H9 (cell line): ENCODE measurements at regions not wholly inside any gene's neighbourhood (a gene's known extent, or its start where the extent isn't known, plus 50 kb on each side); places are given as distances from the start of the nearest gene placed in this dataset.

Experiments
- DNase-seq: peaks from one replicate; pipeline ENCODE4 v3.0.0-alpha.2; 2017
- H2AFZ ChIP-seq: one replicate; pipeline ENCODE4 v1.6.1; 2013; ENCODE audit warnings: mild to moderate bottlenecking, low read length, control low read depth, moderate library complexity
- H2AK5ac ChIP-seq: 2 replicates; pipeline ENCODE4 v1.6.1; 2013; ENCODE audit warnings: low read length, control low read depth, mixed read lengths; ENCODE audit not compliant: insufficient read length
- H2BK120ac ChIP-seq: one replicate; pipeline ENCODE4 v1.6.1; 2013; ENCODE audit warnings: low read depth, mild to moderate bottlenecking, low read length, control low read depth, inconsistent platforms; ENCODE audit not compliant: poor library complexity, severe bottlenecking
- H2BK12ac ChIP-seq: 2 replicates; pipeline ENCODE4 v1.6.1; 2013; ENCODE audit warnings: low read length, control low read depth, mixed read lengths, low read depth; ENCODE audit not compliant: insufficient read length
- H2BK15ac ChIP-seq: 2 replicates; pipeline ENCODE4 v1.6.1; 2013; ENCODE audit warnings: low read depth, low read length, control low read depth
- H2BK20ac ChIP-seq: one replicate; pipeline ENCODE4 v1.6.1; 2013; ENCODE audit warnings: low read depth, mild to moderate bottlenecking, low read length, control low read depth, inconsistent platforms; ENCODE audit not compliant: poor library complexity, severe bottlenecking
- H2BK5ac ChIP-seq: 2 replicates; pipeline ENCODE4 v1.6.1; 2013; ENCODE audit warnings: low read length, control low read depth, mixed read lengths; ENCODE audit not compliant: insufficient read length
- H3K14ac ChIP-seq: 2 replicates; pipeline ENCODE4 v1.6.1; 2013; ENCODE audit warnings: low read length, control low read depth; ENCODE audit not compliant: insufficient read depth
- H3K18ac ChIP-seq: 2 replicates; pipeline ENCODE4 v1.6.1; 2013; ENCODE audit warnings: low read depth, mild to moderate bottlenecking, mixed read lengths, low read length, control low read depth; ENCODE audit not compliant: insufficient read length
- H3K23ac ChIP-seq: 2 replicates; pipeline ENCODE4 v1.6.1; 2013; ENCODE audit warnings: low read length, control low read depth, mixed read lengths, low read depth; ENCODE audit not compliant: insufficient read length
- H3K23me2 ChIP-seq: 2 replicates; pipeline ENCODE4 v1.6.1; 2013; ENCODE audit warnings: low read depth, mild to moderate bottlenecking, mixed read lengths, low read length, control low read depth; ENCODE audit not compliant: insufficient read length, poor library complexity, severe bottlenecking
- H3K27ac ChIP-seq: 2 replicates; pipeline ENCODE4 v1.5.1; 2013; ENCODE audit warnings: low read length, control low read depth, mixed read lengths, low read depth; ENCODE audit not compliant: insufficient read length
- H3K27me3 ChIP-seq: 2 replicates; pipeline ENCODE4 v1.6.1; 2013; ENCODE audit warnings: low read length, control low read depth, inconsistent platforms; ENCODE audit not compliant: insufficient read depth
- H3K4ac ChIP-seq: 2 replicates; pipeline ENCODE4 v1.6.1; 2013; ENCODE audit warnings: low read depth, mild to moderate bottlenecking, control low read depth, inconsistent platforms, low read length, moderate library complexity
- H3K4me1 ChIP-seq: 2 replicates; pipeline ENCODE4 v1.6.1; 2013; ENCODE audit warnings: low read length, control low read depth, inconsistent platforms; ENCODE audit not compliant: insufficient read depth
- H3K4me2 ChIP-seq: 2 replicates; pipeline ENCODE4 v1.6.1; 2013; ENCODE audit warnings: low read length, control low read depth, mixed read lengths; ENCODE audit not compliant: insufficient read length, insufficient read depth
- H3K56ac ChIP-seq: 2 replicates; pipeline ENCODE4 v1.6.1; 2013; ENCODE audit warnings: low read depth, mild to moderate bottlenecking, mixed read lengths, low read length, control low read depth; ENCODE audit not compliant: insufficient read length
- H3K79me1 ChIP-seq: 2 replicates; pipeline ENCODE4 v1.6.1; 2013; ENCODE audit warnings: low read depth, mild to moderate bottlenecking, moderate library complexity, low read length, control low read depth, inconsistent platforms; ENCODE audit not compliant: insufficient read depth, poor library complexity, severe bottlenecking
- H3K79me2 ChIP-seq: 2 replicates; pipeline ENCODE4 v1.6.1; 2013; ENCODE audit warnings: low read length, control low read depth, inconsistent platforms; ENCODE audit not compliant: insufficient read depth
- H3K9ac ChIP-seq: 2 replicates; pipeline ENCODE4 v1.6.1; 2013; ENCODE audit warnings: low read length, control low read depth, mixed read lengths; ENCODE audit not compliant: insufficient read length; ENCODE audit errors: extremely low read depth
- H3K9me3 ChIP-seq: one replicate; pipeline ENCODE4 v1.6.1; 2013; ENCODE audit warnings: low read depth, low read length, inconsistent platforms; ENCODE audit not compliant: control insufficient read depth
- H3T11ph ChIP-seq: one replicate; pipeline ENCODE4 v1.6.1; 2013; ENCODE audit warnings: mild to moderate bottlenecking, low read length, control low read depth, inconsistent platforms
- H4K20me1 ChIP-seq: one replicate; pipeline ENCODE4 v1.6.1; 2013; ENCODE audit not compliant: control insufficient read depth, insufficient read length, insufficient read depth
- H4K5ac ChIP-seq: 2 replicates; pipeline ENCODE4 v1.6.1; 2013; ENCODE audit warnings: low read depth, mild to moderate bottlenecking, mixed read lengths, low read length, control low read depth; ENCODE audit not compliant: insufficient read length
- H4K8ac ChIP-seq: replicated peaks from 2 replicates; pipeline ENCODE4 v1.6.1; 2013; ENCODE audit warnings: low read length, control low read depth, mixed read lengths, low read depth; ENCODE audit not compliant: insufficient read length
- H4K91ac ChIP-seq: 2 replicates; pipeline ENCODE4 v1.6.1; 2013; ENCODE audit warnings: low read depth, mild to moderate bottlenecking, moderate library complexity, mixed read lengths, low read length, control low read depth; ENCODE audit not compliant: insufficient read length
- H3K27ac Mint-ChIP-seq, 3 experiments: 2 replicates in 2 of 3; 3 replicates in 1 of 3; pipeline ENCODE4 v1.8.0; 2020 to 2021; ENCODE audit warnings: mixed read lengths in 3 of 3, mild to moderate bottlenecking in 1 of 3, moderate library complexity in 1 of 3
- H3K27me3 Mint-ChIP-seq: 2 replicates; pipeline ENCODE4 v1.8.0; 2021; ENCODE audit warnings: low read depth, mild to moderate bottlenecking, moderate library complexity, mixed read lengths
- H3K36me3 Mint-ChIP-seq, 3 experiments: 2 replicates in 2 of 3; 3 replicates in 1 of 3; pipeline ENCODE4 v1.8.0; 2020 to 2021; ENCODE audit warnings: low read depth in 3 of 3, mixed read lengths in 3 of 3; ENCODE audit not compliant: insufficient read depth in 1 of 3
- H3K4me1 Mint-ChIP-seq, 2 experiments: 2 replicates each; pipeline ENCODE4 v1.8.0; 2020; ENCODE audit warnings: mixed read lengths in 2 of 2
- H3K4me3 Mint-ChIP-seq, 2 experiments: 2 replicates in 1 of 2; 3 replicates in 1 of 2; pipeline ENCODE4 v1.8.0; 2020 to 2021; ENCODE audit warnings: mild to moderate bottlenecking in 2 of 2, mixed read lengths in 2 of 2, moderate library complexity in 1 of 2
- H3K9me3 Mint-ChIP-seq, 2 experiments: 2 replicates in 1 of 2; 3 replicates in 1 of 2; pipeline ENCODE4 v1.8.0; 2020; ENCODE audit warnings: mild to moderate bottlenecking in 2 of 2, mixed read lengths in 2 of 2, moderate library complexity in 1 of 2
- WGBS: extraction: QIAGEN DNeasy Blood & Tissue Kit; methylation state at CpG from one replicate; pipeline ENCODE4 v1.1.7; 2013; ENCODE audit warnings: missing lambda C conversion rate, low lambda C conversion rate, mixed read lengths; ENCODE audit not compliant: insufficient read length; ENCODE audit errors: extremely low coverage; 5-methylcytosine and 5-hydroxymethylcytosine counted together
- TF ChIP-seq, protein P1 (sequence below): fragments of 200-600 bp; sonication (generic); conservative IDR thresholded peaks from 3 replicates; pipeline ENCODE4 v1.8.0; 2021; ENCODE audit warnings: antibody characterized with exemption, mild to moderate bottlenecking

DNA sequence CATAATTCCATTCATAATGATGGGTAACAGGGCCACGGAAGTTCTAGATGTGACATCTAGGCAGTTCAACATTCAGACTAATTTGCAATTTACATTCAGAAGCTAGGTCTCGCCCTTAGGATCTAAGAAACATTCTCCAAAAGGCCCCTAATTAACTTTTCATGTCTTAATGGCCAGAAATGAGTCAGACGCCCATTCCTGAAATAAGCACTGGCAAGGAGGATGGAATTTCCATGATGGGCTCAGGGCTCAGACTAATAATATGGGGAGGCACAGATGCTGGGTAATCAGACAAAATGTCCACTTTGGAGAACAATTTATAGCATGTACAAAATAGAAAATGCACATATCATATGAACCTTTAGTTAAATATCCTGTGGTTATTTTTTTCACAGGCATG, 102.8 kb upstream of the RPS6KA3 start:
- Histone ChIP-seq H3K4ac (no peak overlapping the region), H3K79me2 (no peaks in the 10 kb centered on the region), H3K14ac (no peak overlapping the region), H2AK5ac (no peak overlapping the region), H4K5ac (no peak overlapping the region), H3K9me3 (peaks cover 19% of the 10 kb centered on the region), H2BK120ac (no peak overlapping the region), H4K91ac (no peak overlapping the region), H2AFZ (no peak overlapping the region), H3K9ac (no peak overlapping the region), H3K27ac (no peak overlapping the region), H2BK15ac (no peak overlapping the region), H2BK5ac (no peak overlapping the region), H2BK20ac (no peak overlapping the region), H3K27me3 (no peaks in the 10 kb centered on the region), H3K23ac (no peak overlapping the region), H3K56ac (no peak overlapping the region), H3K18ac (no peak overlapping the region), H4K20me1 (no peaks in the 10 kb centered on the region), H4K8ac (no peak overlapping the region), H3K79me1 (no peaks in the 10 kb centered on the region), H3K4me2 (no peak overlapping the region), H3T11ph (no peak overlapping the region), H3K4me1 (no peaks in the 10 kb centered on the region), H3K23me2 (no peaks in the 10 kb centered on the region), H2BK12ac (no peak overlapping the region)
- no peak overlapping the region for H3K27ac Mint-ChIP-seq
- no peaks in the 10 kb centered on the region; a peak in 4 of 7 replicates for H3K36me3 Mint-ChIP-seq
- H3K4me3 Mint-ChIP-seq, result no peak overlapping the region
- WGBS, result no CpG with 5 or more reads among the region's 3 CpGs
- no peaks in the 10 kb centered on the region; the same call in none of the 2 replicates for H3K27me3 Mint-ChIP-seq
- no peak for DNase-seq
- peaks cover 55 to 72% of the 10 kb centered on the region in 2 experiments for H3K9me3 Mint-ChIP-seq
- H3K4me1 Mint-ChIP-seq, result no peaks in the 10 kb centered on the region
- TF ChIP-seq, protein P1, sequence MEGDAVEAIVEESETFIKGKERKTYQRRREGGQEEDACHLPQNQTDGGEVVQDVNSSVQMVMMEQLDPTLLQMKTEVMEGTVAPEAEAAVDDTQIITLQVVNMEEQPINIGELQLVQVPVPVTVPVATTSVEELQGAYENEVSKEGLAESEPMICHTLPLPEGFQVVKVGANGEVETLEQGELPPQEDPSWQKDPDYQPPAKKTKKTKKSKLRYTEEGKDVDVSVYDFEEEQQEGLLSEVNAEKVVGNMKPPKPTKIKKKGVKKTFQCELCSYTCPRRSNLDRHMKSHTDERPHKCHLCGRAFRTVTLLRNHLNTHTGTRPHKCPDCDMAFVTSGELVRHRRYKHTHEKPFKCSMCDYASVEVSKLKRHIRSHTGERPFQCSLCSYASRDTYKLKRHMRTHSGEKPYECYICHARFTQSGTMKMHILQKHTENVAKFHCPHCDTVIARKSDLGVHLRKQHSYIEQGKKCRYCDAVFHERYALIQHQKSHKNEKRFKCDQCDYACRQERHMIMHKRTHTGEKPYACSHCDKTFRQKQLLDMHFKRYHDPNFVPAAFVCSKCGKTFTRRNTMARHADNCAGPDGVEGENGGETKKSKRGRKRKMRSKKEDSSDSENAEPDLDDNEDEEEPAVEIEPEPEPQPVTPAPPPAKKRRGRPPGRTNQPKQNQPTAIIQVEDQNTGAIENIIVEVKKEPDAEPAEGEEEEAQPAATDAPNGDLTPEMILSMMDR, result no peak
